ENCODE measurements at regions not wholly inside any gene's neighbourhood (a gene's known extent, or its start where the extent isn't known, plus 50 kb on each side); places are given as distances from the start of the nearest gene placed in this dataset.
A peak's percentile ranks its signal among the peaks of the same experiment; 100 is the strongest.
"Not testable (repeated sequence)": the region's sequence is repeated elsewhere in the genome, so short reads cannot be mapped to it uniquely, and the experiment has no call there.

DNA sequence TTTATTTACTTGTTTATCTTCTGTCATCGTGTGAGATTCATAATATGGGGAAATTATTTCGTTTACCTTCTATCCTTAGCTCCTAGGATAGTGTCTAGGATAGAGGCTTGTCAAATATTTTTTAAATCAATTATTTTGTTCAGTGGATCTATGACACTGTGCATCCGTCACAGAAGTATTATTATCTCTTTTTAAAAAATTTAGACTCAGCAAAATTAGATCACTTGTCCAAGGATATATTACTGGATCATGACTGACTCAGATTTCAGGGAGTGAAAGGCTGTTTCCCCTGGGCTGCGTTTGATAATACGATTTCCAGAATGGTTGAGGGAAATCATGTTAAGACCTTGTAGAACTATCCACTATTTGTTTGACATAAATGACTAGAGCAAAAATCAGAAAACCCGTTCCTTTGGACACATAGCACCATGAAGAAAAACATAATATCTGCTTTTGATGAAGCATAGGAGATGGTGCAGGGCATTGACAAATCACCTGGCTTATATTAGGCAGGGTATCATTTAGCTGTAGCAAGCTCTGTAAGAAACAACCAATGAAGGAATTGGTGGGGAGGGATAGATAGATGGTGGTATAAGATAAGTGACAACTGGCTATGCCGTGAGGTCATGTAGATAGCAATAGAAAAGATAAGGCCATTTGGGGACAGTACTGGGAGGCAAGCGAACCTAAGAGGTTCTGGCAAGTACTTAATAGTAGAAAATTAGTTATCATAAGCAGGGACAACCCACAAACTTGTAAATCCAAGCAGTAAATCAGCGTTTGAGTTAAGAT is 465.2 kb upstream of the MAN1A1 start:
- no peak for DNase-seq

DNA sequence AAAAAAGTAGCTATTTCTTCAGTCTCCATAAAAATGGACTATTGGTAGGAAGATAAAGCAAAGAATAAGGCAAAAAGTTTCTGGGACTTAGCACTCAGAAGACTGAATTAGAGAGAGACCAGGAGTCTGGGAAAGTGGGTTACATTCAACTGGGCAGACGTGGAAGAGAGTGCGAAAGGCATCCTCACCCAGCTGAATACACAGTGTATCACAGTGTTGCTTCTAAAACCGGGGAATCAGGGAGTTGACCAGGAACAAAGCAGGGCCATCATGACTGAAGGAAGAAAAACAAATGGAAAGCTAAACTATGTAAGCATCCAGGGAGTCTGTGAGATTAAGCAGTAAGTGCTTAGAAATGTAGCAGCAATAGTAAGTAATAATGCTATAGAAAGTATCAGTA is 452.9 kb upstream of the MAN1A1 start:
- no peak for DNase-seq

DNA sequence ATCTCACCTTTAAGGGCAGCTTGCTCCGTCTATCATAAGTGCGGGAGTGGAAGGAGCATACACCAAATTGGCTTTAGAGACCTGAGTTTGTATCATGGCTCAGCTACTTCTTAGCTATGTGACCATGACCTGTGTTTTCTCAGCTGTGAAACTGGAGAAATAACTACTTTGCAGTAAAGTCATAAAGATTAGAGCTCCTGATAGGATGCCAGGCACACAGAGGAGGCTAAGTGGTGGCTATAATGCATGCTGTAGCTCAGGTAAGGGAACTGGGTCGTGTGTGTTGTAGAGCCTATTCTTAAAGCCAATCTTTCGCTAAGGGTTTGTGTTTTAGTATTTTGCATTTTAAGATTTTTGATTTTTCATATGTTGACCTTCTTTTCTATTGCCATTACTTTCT is 451.5 kb upstream of the MAN1A1 start:
- no peak for DNase-seq

DNA sequence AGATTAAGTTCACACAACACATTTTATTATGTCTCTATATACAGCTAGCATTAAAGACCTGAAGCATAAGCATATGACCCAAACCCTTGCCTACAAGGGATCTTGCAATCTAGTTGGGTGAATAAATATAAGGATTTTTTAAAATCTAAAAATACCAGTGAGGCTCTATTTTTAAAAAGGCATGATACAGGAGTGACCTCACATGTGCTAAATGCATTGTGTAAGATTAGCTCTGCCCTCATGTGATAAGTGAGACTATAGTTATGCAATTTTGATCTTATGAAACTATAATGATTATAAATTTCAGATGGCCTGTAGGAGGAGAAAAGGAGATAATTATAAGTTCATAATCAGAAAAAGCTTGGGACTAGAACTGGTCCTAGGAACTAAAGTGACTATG is 451.0 kb upstream of the MAN1A1 start:
- no peak for DNase-seq

DNA sequence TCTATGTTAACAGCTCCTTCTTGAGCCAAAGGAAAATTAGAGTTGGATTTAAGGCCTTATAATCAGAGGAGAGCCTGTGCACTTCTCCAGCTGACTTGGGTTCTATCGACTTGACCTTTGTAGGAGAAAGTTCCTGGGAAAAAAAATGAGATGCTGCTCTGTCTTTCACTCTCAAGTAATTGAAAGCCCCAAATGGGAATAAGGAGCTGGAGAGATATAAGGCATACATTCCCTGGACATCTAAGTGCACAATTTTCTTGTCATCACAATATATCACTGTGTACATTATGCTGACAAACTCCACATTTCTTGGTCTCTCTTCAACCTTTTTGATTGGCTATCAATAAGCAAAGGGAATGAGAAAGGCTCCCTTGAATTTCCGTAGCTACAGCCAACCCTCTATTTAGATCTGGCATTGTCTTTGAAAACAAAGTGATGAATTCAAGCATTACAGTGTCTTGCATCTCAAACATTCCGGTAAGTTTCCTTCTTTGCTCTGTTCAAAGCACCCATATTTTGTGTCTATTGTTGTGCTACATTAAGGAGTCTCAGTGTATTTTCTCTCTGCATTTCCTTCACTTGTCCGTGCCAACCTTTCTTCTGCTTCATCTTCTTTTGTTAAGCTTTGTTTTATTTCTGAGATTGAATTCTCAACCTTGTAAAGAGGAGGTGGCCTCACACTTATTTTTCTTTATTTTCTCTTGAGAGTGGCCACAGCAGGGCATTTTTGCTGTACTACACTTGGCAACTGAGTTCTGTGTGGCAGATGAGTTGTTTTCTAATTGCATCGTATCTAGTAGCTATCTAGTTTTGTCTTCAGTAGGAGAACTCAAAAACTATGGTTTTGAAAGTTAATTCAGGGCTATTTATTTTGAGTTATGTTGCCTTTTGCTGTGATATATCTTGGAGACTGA is 450.3 kb upstream of the MAN1A1 start:
- no peak for DNase-seq

DNA sequence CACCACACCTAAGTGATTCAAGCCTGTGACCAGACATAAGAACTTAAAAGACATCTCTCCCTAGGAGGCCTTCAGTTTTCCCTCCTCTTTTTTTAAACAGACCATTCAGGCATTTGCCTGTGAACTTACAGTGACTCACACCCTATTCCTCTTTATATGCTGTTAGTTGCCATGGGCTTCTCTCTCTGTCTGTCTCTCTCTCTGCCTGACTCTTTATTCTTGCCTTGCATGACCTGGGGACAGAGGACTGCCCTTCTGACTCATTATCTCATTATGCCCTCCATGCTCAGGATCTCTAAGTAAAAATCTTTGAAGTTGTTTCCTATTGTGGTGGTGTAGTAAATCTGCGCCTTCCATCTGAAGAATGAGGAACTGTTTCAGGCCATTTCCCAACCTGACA is 442.2 kb upstream of the MAN1A1 start:
- DNase-seq, result no peak

DNA sequence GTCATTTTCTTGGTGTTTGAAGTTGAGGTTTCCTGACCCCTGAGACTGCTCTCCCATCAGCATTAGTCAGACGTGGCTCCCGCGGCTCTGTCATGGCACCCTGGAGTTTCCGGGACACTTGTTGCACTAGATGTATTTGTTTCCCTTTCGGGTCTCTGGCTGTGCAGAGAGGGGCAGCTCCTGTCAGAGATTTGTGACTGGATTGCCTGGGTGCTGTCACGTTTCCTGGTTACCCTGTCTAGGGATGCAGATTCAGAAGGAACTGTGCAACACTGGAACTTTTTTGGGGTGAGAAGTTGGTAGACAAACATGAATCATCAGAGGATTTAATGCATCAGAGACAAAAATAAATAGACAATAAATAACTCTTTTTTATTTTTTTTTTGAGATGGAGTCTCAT is 431.8 kb upstream of the MAN1A1 start:
- DNase-seq, result no peak

DNA sequence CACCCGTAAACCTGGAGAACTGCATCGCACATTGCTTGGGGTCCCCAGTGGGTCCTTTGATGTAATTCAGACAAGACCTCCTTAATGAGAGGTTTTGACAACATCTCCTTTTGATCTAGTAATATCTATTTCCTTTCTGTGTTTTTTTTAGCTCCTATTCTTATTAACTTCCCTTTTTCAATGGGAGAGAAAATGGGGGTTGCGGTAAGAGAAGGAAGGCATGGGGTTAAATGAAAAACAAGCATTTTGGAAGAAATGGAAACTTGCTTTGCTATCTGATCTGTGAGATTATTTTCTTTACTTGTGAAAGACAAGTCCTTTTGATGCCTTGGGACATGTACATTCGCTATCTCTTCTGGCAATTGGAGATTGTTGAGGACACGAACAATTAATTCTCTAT is 418.6 kb upstream of the MAN1A1 start:
- DNase-seq, result no peak

DNA sequence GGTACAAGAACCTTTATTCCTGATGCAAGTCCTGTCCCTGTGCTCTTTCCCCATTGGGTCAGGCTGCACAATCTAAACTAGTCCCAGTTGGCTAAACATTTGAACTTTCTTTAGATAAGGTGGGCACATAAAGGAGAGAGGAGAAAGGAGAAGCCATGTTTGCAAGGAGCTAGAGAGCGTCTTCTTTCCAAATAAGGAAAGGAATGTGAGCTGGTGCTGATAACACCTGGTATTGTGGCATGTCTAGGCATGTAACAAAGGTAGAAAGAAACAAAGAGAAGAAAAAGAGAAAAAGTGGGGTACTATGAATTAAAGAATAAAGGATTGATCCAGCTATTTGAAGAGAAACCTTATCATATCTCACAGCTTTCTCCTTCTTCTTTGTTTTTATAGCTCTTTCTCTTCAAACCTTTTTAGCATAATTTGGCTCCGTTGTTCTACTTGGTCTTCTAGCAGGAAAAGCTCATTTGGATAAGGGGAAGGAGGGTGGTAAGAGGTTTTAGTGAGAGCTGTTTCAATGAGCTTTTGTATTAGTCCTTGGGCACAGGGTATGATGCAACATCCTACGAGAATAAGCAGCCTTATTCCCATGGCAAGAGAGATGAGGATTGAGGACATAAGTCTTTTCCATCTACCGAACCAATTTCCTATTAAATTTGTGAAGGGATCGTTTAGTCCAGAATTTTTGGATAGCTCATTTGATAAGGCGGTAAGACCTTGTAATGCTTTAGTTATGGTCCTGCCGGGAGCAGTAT is 415.5 kb upstream of the MAN1A1 start:
- DNase-seq, result no peak

DNA sequence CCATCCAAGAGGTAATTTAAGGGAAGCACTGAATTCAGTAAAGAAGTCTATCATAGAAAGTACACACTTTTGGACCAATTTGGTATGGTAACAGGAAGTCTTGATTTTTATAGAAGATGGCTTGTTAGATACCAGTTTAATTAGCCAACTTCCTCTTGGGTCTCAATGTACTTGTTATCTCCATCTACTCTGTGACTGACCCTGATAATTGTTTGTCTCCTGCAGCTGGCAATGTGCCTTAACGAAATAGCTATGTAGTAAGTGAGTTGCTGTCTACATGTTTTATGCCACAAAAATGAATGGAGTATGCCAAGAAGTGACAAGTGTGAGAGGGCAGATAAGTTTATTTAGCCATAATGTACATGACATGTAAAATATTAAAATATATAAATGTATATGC is 410.5 kb upstream of the MAN1A1 start:
- DNase-seq, result no peak

DNA sequence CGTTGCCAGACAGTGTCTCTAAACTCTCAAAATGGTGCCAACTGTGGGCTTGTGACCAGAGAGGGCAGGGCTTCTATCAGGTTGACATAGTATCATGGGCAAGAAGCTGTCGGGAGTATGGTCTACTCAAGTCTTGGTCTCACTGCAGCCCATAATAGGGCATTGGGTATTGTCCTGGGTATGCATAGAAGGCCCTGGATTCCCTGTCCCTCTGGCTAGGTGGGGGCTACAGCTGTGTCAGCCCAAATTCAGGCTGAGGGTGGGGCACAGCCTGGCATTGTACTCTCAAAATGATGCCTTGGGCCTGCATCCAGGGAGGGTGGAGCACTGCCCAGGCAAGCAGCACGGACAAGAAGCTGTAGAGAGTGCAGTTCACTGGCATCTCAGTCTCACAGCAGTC is 408.8 kb upstream of the MAN1A1 start:
- DNase-seq, result no peak

DNA sequence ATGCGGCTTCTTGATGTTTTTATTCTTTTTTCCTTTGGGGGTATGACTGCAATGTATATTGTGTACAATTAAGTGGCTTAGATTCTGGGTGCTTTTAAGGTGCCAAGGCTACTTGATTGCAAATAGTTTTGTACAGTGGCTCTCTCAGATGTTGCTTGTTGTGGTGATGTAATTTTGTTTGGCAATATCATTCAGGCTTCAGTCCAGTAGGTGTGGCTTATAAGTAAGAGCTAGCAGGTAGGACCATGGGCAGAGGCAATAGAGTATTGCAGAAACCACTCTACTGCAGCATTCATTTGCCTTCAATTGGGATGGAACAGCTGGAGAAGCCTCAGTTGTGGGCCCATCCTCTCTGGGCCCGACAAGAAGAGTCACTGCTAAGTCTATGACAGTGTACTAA is 407.9 kb upstream of the MAN1A1 start:
- DNase-seq, result no peak

DNA sequence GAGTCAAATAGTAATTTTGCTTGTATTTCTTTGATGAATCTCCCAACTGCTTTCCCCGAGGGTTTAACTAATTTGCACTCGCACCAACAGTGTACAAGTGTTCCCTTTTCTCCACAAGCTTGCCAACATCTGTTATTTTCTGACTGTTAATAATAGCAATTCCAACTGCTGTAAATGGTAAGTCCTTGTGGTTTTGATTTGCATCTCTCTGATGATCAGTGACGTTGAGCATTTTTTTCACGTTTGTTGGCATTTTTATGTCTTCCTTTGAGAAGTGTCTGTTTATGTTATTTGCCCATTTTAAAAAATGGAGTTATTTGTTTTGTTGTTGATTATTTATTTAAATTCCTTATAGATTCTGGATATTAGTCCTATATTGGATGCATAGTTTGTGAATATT is 399.8 kb upstream of the MAN1A1 start:
- DNase-seq, result no peak

DNA sequence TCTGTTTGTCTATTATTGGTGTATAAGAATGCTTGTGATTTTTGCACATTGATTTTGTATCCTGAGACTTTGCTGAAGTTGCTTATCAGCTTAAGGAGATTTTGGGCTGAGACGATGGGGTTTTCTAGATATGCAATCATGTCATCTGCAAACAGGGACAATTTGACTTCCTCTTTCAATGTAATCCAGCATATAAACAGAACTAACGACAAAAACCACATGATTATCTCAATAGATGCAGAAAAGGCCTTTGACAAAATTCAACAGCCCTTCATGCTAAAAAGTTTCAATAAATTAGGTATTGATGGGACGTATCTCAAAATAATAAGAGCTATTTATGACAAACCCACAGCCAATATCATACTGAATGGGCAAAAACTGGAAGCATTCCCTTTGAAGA is 399.0 kb upstream of the MAN1A1 start:
- DNase-seq, result not testable (repeated sequence)

DNA sequence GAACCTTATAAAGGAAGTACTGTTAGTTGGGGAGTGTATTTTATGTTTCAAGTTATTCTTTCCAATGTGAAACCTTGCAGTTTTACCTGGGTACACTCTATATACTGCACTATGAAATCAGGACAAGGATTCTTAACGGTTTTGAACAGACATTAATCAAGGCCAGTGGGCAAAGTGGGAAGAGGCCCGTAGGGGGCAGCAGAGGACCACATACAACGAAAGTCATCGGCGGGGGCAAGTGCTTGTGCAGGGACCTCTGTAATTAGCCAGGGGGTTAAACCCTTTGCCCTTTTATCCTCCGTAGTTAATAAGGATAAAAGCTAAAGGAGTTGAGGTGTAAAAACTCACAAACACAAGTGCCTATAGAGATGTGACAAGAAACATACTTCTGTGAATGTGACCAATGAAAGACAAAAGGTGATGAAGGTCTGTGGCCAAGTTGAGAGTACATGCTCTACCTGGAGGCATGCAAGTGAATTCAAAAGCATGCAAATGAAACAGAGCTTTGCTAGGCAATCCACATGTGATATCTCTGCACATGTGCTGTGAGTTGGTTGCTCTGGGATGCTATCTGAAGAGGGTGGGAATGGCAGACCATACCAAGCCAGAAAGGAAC is 392.7 kb upstream of the MAN1A1 start:
- peak in 25 of 51 donors; percentile 1 to 61 (median 13) for DNase-seq

DNA sequence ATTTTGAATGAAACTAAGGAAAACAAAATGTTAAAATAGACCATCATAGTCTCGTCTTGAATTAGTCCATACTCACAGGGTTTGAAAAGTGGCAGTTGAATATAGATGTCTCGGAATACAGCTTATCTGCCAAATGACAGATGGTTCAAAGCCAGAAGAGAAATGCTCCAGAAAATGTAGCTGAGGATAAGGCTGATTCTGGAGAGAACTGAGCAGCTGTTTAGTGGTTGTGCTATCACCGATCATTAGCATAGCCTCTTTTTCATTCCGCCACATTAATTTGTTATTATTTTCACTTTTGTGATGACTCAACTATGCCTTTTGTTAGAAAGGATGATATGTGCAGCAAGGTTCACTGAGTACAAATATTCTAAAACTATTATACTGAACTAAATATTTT is 390.2 kb upstream of the MAN1A1 start:
- DNase-seq, result no peak

DNA sequence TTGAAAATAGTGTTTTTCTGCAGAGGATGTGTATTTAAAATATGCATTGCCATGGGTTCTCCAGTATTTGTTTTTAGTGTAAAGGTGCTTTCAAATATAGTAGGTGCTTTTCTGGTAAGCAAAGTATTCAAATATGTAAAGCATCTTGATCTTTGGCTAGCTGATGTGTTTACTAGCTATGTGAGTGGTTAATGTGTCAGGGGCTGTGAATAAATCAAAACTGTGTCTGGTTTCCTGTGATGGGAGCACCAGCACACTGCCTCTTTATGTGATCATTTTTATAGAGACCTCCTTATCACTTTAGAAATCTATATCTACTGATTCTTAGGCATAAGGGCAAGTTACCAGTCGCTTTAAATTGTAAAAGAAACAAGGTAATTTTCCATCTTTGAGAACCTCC is 388.9 kb upstream of the MAN1A1 start:
- no peak for DNase-seq

DNA sequence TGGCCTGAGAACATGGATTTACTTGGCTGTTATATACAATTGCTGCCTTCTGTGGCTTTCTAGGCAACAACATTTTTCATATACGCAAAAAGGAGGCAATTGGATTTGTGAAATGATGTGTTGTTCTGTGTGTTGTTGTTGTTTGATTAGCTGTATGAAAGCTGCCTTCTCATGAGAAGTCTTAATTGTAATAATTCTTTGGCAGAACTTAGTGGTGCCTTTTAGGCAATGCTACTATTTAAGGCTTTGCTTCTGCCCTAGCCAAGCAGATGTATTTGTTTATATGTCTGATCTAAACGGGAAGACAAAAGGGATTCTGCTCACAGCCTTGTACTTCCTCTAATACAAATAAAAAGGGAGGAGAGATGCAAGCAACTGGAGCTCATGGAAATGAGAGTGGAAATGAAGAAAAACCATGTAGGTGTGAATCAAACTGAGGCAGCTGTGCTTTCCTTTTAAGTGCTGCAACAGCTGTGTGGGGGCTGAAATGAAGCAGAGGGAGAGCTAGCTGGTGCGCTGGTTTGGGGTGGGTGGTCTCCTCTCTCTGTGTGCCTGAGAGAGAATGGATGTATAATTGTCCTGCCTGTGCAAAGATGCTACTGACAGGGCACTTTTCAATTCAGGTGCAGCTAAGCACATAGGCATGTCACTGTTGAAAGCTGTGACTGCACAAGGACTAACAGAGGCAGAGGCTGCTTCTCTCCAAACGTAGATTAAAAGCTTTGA is 386.9 kb upstream of the MAN1A1 start:
- peak in 2 of 51 donors; percentile 16 to 39 for DNase-seq

DNA sequence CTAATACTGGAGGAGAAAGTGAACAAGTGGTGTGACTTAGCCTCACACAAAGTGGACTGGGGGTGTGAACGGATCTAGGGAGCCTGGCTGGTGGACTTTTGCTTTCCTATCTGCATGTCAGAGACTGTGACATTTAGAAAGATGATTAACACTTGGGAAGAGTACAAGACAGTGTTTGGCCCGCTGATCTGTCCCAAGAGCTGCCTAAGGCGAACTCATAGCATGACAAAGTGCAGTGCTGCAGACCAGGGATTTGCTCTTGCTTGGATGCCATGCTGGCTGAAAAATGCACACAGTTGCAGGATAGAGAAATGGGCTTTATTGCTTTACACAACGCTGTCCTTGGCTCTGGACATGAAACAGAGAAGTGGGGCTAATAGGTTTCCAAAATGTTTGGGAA is 386.0 kb upstream of the MAN1A1 start:
- no peak for DNase-seq

DNA sequence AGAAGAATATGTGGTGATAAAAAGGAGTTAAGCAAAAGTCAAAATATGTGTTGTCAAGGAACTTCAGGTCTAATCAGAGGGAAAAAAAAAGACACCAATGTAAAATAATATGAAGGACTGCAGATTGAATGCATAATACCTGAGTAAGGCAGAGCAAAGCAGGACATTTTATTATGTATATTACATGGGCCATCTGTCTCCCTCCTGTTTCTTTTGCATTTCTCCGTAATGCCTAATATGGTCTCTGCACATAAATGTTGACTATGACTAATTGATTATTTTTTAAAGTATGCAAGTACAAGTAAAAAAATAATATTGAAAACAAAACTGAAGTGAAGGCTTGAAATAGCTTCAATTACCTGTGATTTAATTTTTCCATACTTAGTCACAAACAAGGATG is 384.7 kb upstream of the MAN1A1 start:
- no peak for DNase-seq

DNA sequence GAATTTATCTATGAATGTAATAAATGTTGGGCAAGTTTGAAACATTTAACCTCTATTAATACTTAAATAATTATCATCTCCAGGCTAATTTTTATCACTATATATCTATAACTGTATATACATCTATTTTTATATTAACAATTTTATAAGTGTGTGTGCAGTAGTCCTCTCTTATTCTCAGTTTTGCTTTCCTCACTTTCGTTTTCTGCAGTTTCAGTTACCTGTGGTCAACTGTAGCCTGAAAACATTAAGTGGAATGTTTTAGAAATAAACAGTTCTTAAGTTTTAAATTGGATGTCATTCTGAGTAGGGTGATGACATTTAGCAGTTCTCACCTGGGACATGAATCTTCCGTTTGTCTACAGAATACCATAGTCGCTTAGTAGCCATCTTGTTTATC is 379.4 kb upstream of the MAN1A1 start:
- no peak for DNase-seq
